WTC11 (cell line): ENCODE measurements at regions not wholly inside any gene's neighbourhood (a gene's known extent, or its start where the extent isn't known, plus 50 kb on each side); places are given as distances from the start of the nearest gene placed in this dataset.

Source experiments
- ATAC-seq: fragments of 200-7000 bp; cut with Tn5 transposase; 2 replicates; pipeline ENCODE4 v1.10.0; 2021; ENCODE audit warnings: mild to moderate bottlenecking, moderate library complexity
- CTCF ChIA-PET: fragments of 300-600 bp; sonication (Branson Sonifier 250); formaldehyde crosslinking; loops from one replicate; lab custom pipeline; 2021; ENCODE audit warnings: antibody characterized with exemption; lab: Charles Lee
- POLR2A ChIA-PET: fragments of 350-600 bp; sonication (Branson Sonifier 250); formaldehyde crosslinking; loops from one replicate; lab custom pipeline; 2021; ENCODE audit warnings: antibody characterized with exemption; lab: Charles Lee
- DNase-seq: peaks from one replicate; pipeline ENCODE4 v3.0.0; 2021; ENCODE audit warnings: low spot score
- H3K27ac Mint-ChIP-seq: 2 replicates; pipeline ENCODE4 v1.8.0; 2021; ENCODE audit warnings: mixed read lengths
- H3K27me3 Mint-ChIP-seq: 2 replicates; pipeline ENCODE4 v1.8.0; 2021; ENCODE audit warnings: low read depth, mild to moderate bottlenecking, moderate library complexity, mixed read lengths
- H3K36me3 Mint-ChIP-seq: 2 replicates; pipeline ENCODE4 v1.8.0; 2021; ENCODE audit warnings: mixed read lengths
- H3K4me1 Mint-ChIP-seq: 2 replicates; pipeline ENCODE4 v1.8.0; 2022; ENCODE audit warnings: mixed read lengths
- H3K4me3 Mint-ChIP-seq: 2 replicates; pipeline ENCODE4 v1.8.0; 2021; ENCODE audit warnings: mild to moderate bottlenecking, moderate library complexity, mixed read lengths
- H3K9me3 Mint-ChIP-seq: 2 replicates; pipeline ENCODE4 v1.8.0; 2021; ENCODE audit warnings: mixed read lengths
- ARID4B ChIP-seq: sonication (generic); formaldehyde crosslinking; IDR thresholded peaks from 2 replicates; pipeline ENCODE4 v1.8.0; 2023; ENCODE audit warnings: missing genetic modification reagents, mild to moderate bottlenecking, borderline replicate concordance
- CDX4 ChIP-seq: fragments of 250-450 bp; sonication (Bioruptor Pico); IDR thresholded peaks from 2 replicates; pipeline ENCODE4 v1.9.0; 2021; ENCODE audit warnings: moderate library complexity, mild to moderate bottlenecking, inconsistent platforms, borderline replicate concordance
- CREM ChIP-seq: sonication (generic); formaldehyde crosslinking; IDR thresholded peaks from 2 replicates; pipeline ENCODE4 v1.8.1; 2022; ENCODE audit warnings: mild to moderate bottlenecking, missing genetic modification reagents, moderate library complexity
- E2F1 ChIP-seq: sonication (generic); formaldehyde crosslinking; IDR thresholded peaks from 2 replicates; pipeline ENCODE4 v1.8.0; 2022; ENCODE audit warnings: mild to moderate bottlenecking, missing genetic modification reagents
- E2F5 ChIP-seq: sonication (generic); formaldehyde crosslinking; IDR thresholded peaks from 2 replicates; pipeline ENCODE4 v1.8.1; 2022; ENCODE audit warnings: mild to moderate bottlenecking, moderate library complexity, missing genetic modification reagents
- ELF4 ChIP-seq: sonication (generic); formaldehyde crosslinking; IDR thresholded peaks from 2 replicates; pipeline ENCODE4 v1.8.1; 2022; ENCODE audit warnings: low read depth, mild to moderate bottlenecking, moderate library complexity, missing genetic modification reagents
- FOXK1 ChIP-seq: sonication (generic); formaldehyde crosslinking; IDR thresholded peaks from 2 replicates; pipeline ENCODE4 v1.8.0; 2022; ENCODE audit warnings: mild to moderate bottlenecking, moderate library complexity, missing genetic modification reagents
- MLX ChIP-seq: sonication (generic); formaldehyde crosslinking; IDR thresholded peaks from 2 replicates; pipeline ENCODE4 v1.8.1; 2023; ENCODE audit warnings: mild to moderate bottlenecking, missing genetic modification reagents, moderate library complexity
- MXD4 ChIP-seq: fragments of 250-450 bp; sonication (Bioruptor Pico); IDR thresholded peaks from 2 replicates; pipeline ENCODE4 v1.8.0; 2021; ENCODE audit warnings: mild to moderate bottlenecking, moderate library complexity, borderline replicate concordance
- MYBL2 ChIP-seq: sonication (generic); formaldehyde crosslinking; IDR thresholded peaks from 2 replicates; pipeline ENCODE4 v1.8.1; 2023; ENCODE audit warnings: mild to moderate bottlenecking, moderate library complexity, missing genetic modification reagents
- NFE2L1 ChIP-seq: sonication (generic); formaldehyde crosslinking; IDR thresholded peaks from 2 replicates; pipeline ENCODE4 v1.8.1; 2023; ENCODE audit warnings: missing genetic modification reagents
- NR3C1 ChIP-seq: sonication (generic); formaldehyde crosslinking; conservative IDR thresholded peaks from 2 replicates; pipeline ENCODE4 v1.8.1; 2023; ENCODE audit warnings: low read depth, mild to moderate bottlenecking, missing genetic modification reagents
- SOX15 ChIP-seq: fragments of 250-450 bp; sonication (Bioruptor Pico); IDR thresholded peaks from 2 replicates; pipeline ENCODE4 v1.9.0; 2021; ENCODE audit warnings: mild to moderate bottlenecking
- ZBTB21 ChIP-seq: sonication (generic); formaldehyde crosslinking; IDR thresholded peaks from 2 replicates; pipeline ENCODE4 v1.8.1; 2023; ENCODE audit warnings: mild to moderate bottlenecking, missing genetic modification reagents, borderline replicate concordance
- ZNF219 ChIP-seq: sonication (generic); formaldehyde crosslinking; IDR thresholded peaks from 2 replicates; pipeline ENCODE4 v1.8.0; 2023; ENCODE audit warnings: missing genetic modification reagents, mild to moderate bottlenecking, borderline replicate concordance
- ZSCAN18 ChIP-seq: fragments of 250-450 bp; sonication (Bioruptor Pico); IDR thresholded peaks from 2 replicates; pipeline ENCODE4 v2.1.2; 2022; ENCODE audit warnings: mild to moderate bottlenecking, moderate library complexity

GRCh38 chr5:3911111-3911510 lies 315.5 kb downstream of the IRX1 start:
- no peaks in the 10 kb centered on the region for H3K36me3 Mint-ChIP-seq
- H3K9me3 Mint-ChIP-seq: peaks cover 9% of the 10 kb centered on the region
- CTCF ChIA-PET: no interaction called here
- POLR2A ChIA-PET: no interaction called here
- no peaks in the 10 kb centered on the region for H3K4me1 Mint-ChIP-seq
- no peak for TF ChIP-seq SOX15
- no peak for TF ChIP-seq ZBTB21 (CRISPR knock-in tag)
- TF ChIP-seq NR3C1: no peak
- TF ChIP-seq MXD4 (CRISPR knock-in tag): no peak
- no peak for TF ChIP-seq MLX (CRISPR knock-in tag)
- TF ChIP-seq ARID4B: no peak
- TF ChIP-seq FOXK1 (CRISPR knock-in tag): no peak
- H3K4me3 Mint-ChIP-seq: no peak overlapping the region
- H3K27ac Mint-ChIP-seq: no peak overlapping the region
- DNase-seq (no peak), ATAC-seq (no peak)
- H3K27me3 Mint-ChIP-seq: peaks cover 8% of the 10 kb centered on the region; the same call in 1 of the 2 replicates

GRCh38 chr5:3911773-3912172 lies 316.1 kb downstream of the IRX1 start:
- no peak for ATAC-seq
- POLR2A ChIA-PET: no interaction called here
- no peaks in the 10 kb centered on the region for H3K4me1 Mint-ChIP-seq
- H3K27me3 Mint-ChIP-seq: peaks cover 8% of the 10 kb centered on the region; the same call in 1 of the 2 replicates
- no peaks in the 10 kb centered on the region for H3K36me3 Mint-ChIP-seq
- H3K9me3 Mint-ChIP-seq: peaks cover 9% of the 10 kb centered on the region
- CTCF ChIA-PET: no interaction called here
- H3K4me3 Mint-ChIP-seq: no peak overlapping the region
- no peak for TF ChIP-seq CREM (CRISPR knock-in tag)
- TF ChIP-seq ZSCAN18 (CRISPR knock-in tag): no peak
- TF ChIP-seq ZNF219: no peak
- no peak for TF ChIP-seq MYBL2
- no peak for TF ChIP-seq ELF4 (CRISPR knock-in tag)
- no peak for TF ChIP-seq NFE2L1 (CRISPR knock-in tag)
- no peak for DNase-seq
- no peak overlapping the region for H3K27ac Mint-ChIP-seq

- no peak for DNase-seq
- Mint-ChIP-seq H3K4me3 (no peak overlapping the region), H3K4me1 (no peaks in the 10 kb centered on the region), H3K27me3 (peaks cover 8% of the 10 kb centered on the region; the same call in 1 of the 2 replicates), H3K27ac (no peak overlapping the region), H3K36me3 (peaks cover 2% of the 10 kb centered on the region; the same call in 1 of the 2 replicates), H3K9me3 (peaks cover 11% of the 10 kb centered on the region)
- TF ChIP-seq E2F1 (CRISPR knock-in tag): no peak
- no peak for TF ChIP-seq SOX15
- TF ChIP-seq CDX4 (CRISPR knock-in tag): no peak
- no peak for TF ChIP-seq E2F5 (CRISPR knock-in tag)
- POLR2A ChIA-PET: no interaction called here
- CTCF ChIA-PET: no interaction called here
- no peak for ATAC-seq
These were observed 317.2 kb downstream of the IRX1 start for GRCh38 chr5:3912790-3913189.
